A549 (cell line): ENCODE measurements at regions not wholly inside any gene's neighbourhood (a gene's known extent, or its start where the extent isn't known, plus 50 kb on each side); places are given as distances from the start of the nearest gene placed in this dataset.

ENCODE experiments used
- ATAC-seq, 2 experiments: fragments of 200-7000 bp in 1 of 2; fragments of >200 bp in 1 of 2; cut with Nextera tagmentation in 1 of 2; cut with Tn5 transposase in 1 of 2; 3 replicates each; pipeline versions ENCODE4 v1.8.0 to v1.9.1; 2018 to 2020; ENCODE audit warnings: mild to moderate bottlenecking in 1 of 2, moderate library complexity in 1 of 2
- CTCF ChIA-PET: fragments of 300-600 bp; sonication (Branson Sonifier 250); formaldehyde crosslinking; extraction: SDS; loops from one replicate; lab custom pipeline; 2021; ENCODE audit warnings: antibody characterized with exemption, inconsistent platforms; lab: Yijun Ruan, JAX
- POLR2A ChIA-PET: fragments of 350-600 bp; formaldehyde crosslinking; extraction: SDS; loops from one replicate; lab custom pipeline; 2021; ENCODE audit warnings: antibody characterized with exemption, inconsistent platforms; lab: Yijun Ruan, JAX
- DNase-seq, 2 experiments: peaks; one replicate each; pipeline versions ENCODE4 v3.0.0 to v3.0.0-alpha.2; 2011 to 2016; ENCODE audit warnings: low read depth in 1 of 2, low spot score in 1 of 2
- FAIRE-seq: peaks from 2 replicates; lab custom pipeline; 2011; peaks lifted over from hg19 to GRCh38; lab: Jason Lieb, UNC
- H3K27ac ChIP-seq, 2 experiments: fragments of >200 bp; sonication (Bioruptor Twin); formaldehyde crosslinking; 3 replicates each; pipeline ENCODE4 v1.5.1; 2016 to 2017
- H3K4me1 ChIP-seq: fragments of >200 bp; sonication (Bioruptor Twin); formaldehyde crosslinking; 3 replicates; pipeline ENCODE4 v1.6.1; 2016
- H3K4me2 ChIP-seq: fragments of >200 bp; sonication (Bioruptor Twin); formaldehyde crosslinking; 3 replicates; pipeline ENCODE4 v1.6.1; 2016
- H3K4me3 ChIP-seq: fragments of >200 bp; sonication (Bioruptor Twin); formaldehyde crosslinking; 3 replicates; pipeline ENCODE4 v1.5.1; 2016
- H3K9me3 ChIP-seq: fragments of >200 bp; sonication (Bioruptor Twin); formaldehyde crosslinking; 3 replicates; pipeline ENCODE4 v1.6.1; 2016
- ESRRA ChIP-seq: fragments of 150-350 bp; IDR thresholded peaks from 2 replicates; pipeline ENCODE4 v1.6.1; 2014; ENCODE audit warnings: mild to moderate bottlenecking, low read length, borderline replicate concordance
- FOSL2 ChIP-seq, 2 experiments: fragments of 450-650 bp in 1 of 2; fragments of >200 bp in 1 of 2; sonication (Bioruptor Twin) in 1 of 2; formaldehyde crosslinking; IDR thresholded peaks; 2 replicates each; pipeline versions ENCODE4 v1.5.0 to v1.6.1; 2016 to 2020; ENCODE audit warnings: mild to moderate bottlenecking in 1 of 2, moderate library complexity in 1 of 2
- HES2 ChIP-seq: fragments of >200 bp; sonication (Bioruptor Twin); formaldehyde crosslinking; IDR thresholded peaks from 2 replicates; pipeline ENCODE4 v1.6.1; 2016
- HOXB5 ChIP-seq: fragments of 250-450 bp; sonication (Bioruptor Pico); IDR thresholded peaks from 2 replicates; pipeline ENCODE4 v1.5.0; 2020; ENCODE audit warnings: mild to moderate bottlenecking, moderate library complexity
- JUN ChIP-seq, 2 experiments: fragments of >200 bp; sonication (Bioruptor Twin); formaldehyde crosslinking; IDR thresholded peaks; 2 replicates in 1 of 2; 3 replicates in 1 of 2; pipeline ENCODE4 v1.6.1; 2016 to 2017
- JUNB ChIP-seq: fragments of >200 bp; sonication (Bioruptor Twin); formaldehyde crosslinking; IDR thresholded peaks from 2 replicates; pipeline ENCODE4 v1.6.1; 2016
- MAFK ChIP-seq: fragments of 450-650 bp; IDR thresholded peaks from 2 replicates; pipeline ENCODE4 v1.6.1; 2014; ENCODE audit not compliant: partially characterized antibody
- MYC ChIP-seq: IDR thresholded peaks from 2 replicates; pipeline ENCODE4 v1.6.1; 2012; ENCODE audit warnings: mild to moderate bottlenecking, inconsistent platforms, low read length, improper control_type of control experiment, borderline replicate concordance
- NFE2L2 ChIP-seq: fragments of 150-350 bp; conservative IDR thresholded peaks from 2 replicates; pipeline ENCODE4 v1.6.1; 2014; ENCODE audit warnings: low read length
- NPAS2 ChIP-seq: fragments of 250-450 bp; sonication (Bioruptor Pico); IDR thresholded peaks from 2 replicates; pipeline ENCODE4 v1.8.0; 2022; ENCODE audit warnings: mild to moderate bottlenecking, moderate library complexity, borderline replicate concordance
- RFX5 ChIP-seq: fragments of 450-650 bp; IDR thresholded peaks from 2 replicates; pipeline ENCODE4 v1.7.1; 2014; ENCODE audit warnings: antibody characterized with exemption, mild to moderate bottlenecking, moderate library complexity
- SMC3 ChIP-seq: fragments of >200 bp; sonication (Bioruptor Twin); formaldehyde crosslinking; IDR thresholded peaks from 3 replicates; pipeline ENCODE4 v1.6.1; 2018; ENCODE audit warnings: inconsistent platforms
- SREBF2 ChIP-seq: fragments of 450-650 bp; IDR thresholded peaks from 2 replicates; pipeline ENCODE4 v1.6.1; 2014; ENCODE audit warnings: mild to moderate bottlenecking, moderate library complexity
- ZC3H11A ChIP-seq: fragments of 450-650 bp; IDR thresholded peaks from 2 replicates; pipeline ENCODE4 v1.6.1; 2014; ENCODE audit warnings: antibody characterized with exemption, mild to moderate bottlenecking
- WGBS: methylation state at CpG from one replicate; pipeline ENCODE4 v1.1.6; 2017; ENCODE audit errors: missing lambda C conversion rate; 5-methylcytosine and 5-hydroxymethylcytosine counted together
- TF ChIP-seq, protein P1 (sequence below): IDR thresholded peaks from 2 replicates; pipeline ENCODE4 v1.6.1; 2012
- TF ChIP-seq, protein P2 (sequence below): fragments of 150-350 bp; IDR thresholded peaks from 2 replicates; pipeline ENCODE4 v1.6.1; 2014; ENCODE audit warnings: low read depth, mild to moderate bottlenecking, low read length
- TF ChIP-seq, protein P3 (sequence below): fragments of 250-450 bp; sonication (Bioruptor Pico); IDR thresholded peaks from 2 replicates; pipeline ENCODE4 v1.5.0; 2020; ENCODE audit warnings: low read depth, mild to moderate bottlenecking, moderate library complexity
- TF ChIP-seq, protein P4 (sequence below): fragments of 450-650 bp; IDR thresholded peaks from 2 replicates; pipeline ENCODE4 v1.6.1; 2014; ENCODE audit warnings: antibody characterized with exemption
- TF ChIP-seq, protein P5 (sequence below): IDR thresholded peaks from 2 replicates; pipeline ENCODE4 v1.6.1; 2012; ENCODE audit warnings: low read depth, borderline replicate concordance

DNA sequence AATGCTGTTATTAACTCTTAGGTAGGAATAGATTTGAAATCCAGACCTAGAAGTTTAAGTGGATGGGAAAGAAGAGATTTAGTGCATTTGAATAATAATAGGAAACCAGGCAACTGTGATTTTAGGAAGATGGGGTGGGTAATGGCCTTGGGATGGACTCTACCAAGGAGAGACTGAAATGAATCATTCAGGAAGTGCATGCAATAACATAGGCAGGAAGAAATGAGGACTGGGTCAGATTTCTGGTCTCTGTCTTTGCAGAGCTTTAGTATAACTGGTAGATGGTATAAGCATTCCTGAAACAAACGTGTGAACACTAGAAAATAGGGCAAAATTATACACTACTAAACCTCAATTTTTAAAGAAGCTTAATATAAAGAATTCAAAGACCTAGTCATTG lies 274.4 kb upstream of the CLINT1 start:
- POLR2A ChIA-PET = no interaction called here
- no peak for ATAC-seq
- H3K4me3 ChIP-seq = no peak overlapping the region
- 0% methylated on average over 1 of the region's 1 CpG for WGBS
- CTCF ChIA-PET = no interaction called here
- no peaks in the 10 kb centered on the region for H3K9me3 ChIP-seq
- no peak overlapping the region for H3K4me2 ChIP-seq
- no peaks in the 10 kb centered on the region for H3K4me1 ChIP-seq
- no peak for FAIRE-seq
- no peak for DNase-seq
- no peak for TF ChIP-seq RFX5
- TF ChIP-seq, all 56 proteins: peak for 0
- H3K27ac ChIP-seq = no peak overlapping the region

DNA sequence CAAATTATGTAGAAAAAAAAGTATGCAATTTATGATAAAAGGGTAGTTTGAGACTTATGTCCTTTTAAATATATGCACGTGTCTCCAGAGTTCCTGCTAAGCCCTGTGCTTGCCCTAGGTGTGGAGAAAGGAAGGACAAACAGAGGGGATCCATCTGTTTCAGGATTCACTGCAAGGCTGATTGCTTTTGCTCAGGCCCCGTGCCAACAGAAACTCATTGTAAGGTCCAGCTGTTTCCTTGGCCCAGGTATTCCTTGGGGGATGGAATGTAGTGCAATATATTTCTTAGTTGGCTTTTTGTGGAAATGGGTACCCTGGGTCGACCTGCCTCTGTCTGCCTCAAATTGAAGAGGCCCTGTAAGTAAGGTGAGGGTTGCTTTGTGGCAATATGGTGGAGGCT lies 268.6 kb upstream of the CLINT1 start:
- Histone ChIP-seq H3K4me2 (no peak overlapping the region), H3K4me3 (no peak overlapping the region), H3K9me3 (no peaks in the 10 kb centered on the region), H3K4me1 (no peaks in the 10 kb centered on the region), H3K27ac (no peak overlapping the region)
- ATAC-seq (no peak), DNase-seq (no peak), FAIRE-seq (no peak)
- CTCF ChIA-PET = interaction anchor here (1.3 kb wide), 1 partner anchor 47 kb away, joined by 3 read pairs; no protein-coding TSS in a partner anchor
- 2% methylated on average over 3 of the region's 3 CpGs for WGBS
- TF ChIP-seq HOXB5 (CRISPR knock-in tag) (no peak), ESRRA (no peak), NPAS2 (CRISPR knock-in tag) (no peak), JUNB (no peak), NFE2L2 (no peak), HES2 (no peak), SREBF2 (no peak), FOSL2 (IDR thresholded peaks at IDR 0.05) (no peak), FOSL2 (CRISPR knock-in tag; IDR thresholded peaks at IDR 0.05) (no peak), ZC3H11A (no peak), JUN (IDR thresholded peaks at IDR 0.05) (no peak), MYC (no peak), SMC3 (no peak), MAFK (no peak), RFX5 (no peak)
- TF ChIP-seq, protein P1, sequence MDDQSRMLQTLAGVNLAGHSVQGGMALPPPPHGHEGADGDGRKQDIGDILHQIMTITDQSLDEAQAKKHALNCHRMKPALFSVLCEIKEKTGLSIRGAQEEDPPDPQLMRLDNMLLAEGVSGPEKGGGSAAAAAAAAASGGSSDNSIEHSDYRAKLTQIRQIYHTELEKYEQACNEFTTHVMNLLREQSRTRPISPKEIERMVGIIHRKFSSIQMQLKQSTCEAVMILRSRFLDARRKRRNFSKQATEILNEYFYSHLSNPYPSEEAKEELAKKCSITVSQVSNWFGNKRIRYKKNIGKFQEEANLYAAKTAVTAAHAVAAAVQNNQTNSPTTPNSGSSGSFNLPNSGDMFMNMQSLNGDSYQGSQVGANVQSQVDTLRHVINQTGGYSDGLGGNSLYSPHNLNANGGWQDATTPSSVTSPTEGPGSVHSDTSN = no peak
- TF ChIP-seq, protein P2, sequence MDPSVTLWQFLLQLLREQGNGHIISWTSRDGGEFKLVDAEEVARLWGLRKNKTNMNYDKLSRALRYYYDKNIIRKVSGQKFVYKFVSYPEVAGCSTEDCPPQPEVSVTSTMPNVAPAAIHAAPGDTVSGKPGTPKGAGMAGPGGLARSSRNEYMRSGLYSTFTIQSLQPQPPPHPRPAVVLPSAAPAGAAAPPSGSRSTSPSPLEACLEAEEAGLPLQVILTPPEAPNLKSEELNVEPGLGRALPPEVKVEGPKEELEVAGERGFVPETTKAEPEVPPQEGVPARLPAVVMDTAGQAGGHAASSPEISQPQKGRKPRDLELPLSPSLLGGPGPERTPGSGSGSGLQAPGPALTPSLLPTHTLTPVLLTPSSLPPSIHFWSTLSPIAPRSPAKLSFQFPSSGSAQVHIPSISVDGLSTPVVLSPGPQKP = no peak
- TF ChIP-seq, protein P3, sequence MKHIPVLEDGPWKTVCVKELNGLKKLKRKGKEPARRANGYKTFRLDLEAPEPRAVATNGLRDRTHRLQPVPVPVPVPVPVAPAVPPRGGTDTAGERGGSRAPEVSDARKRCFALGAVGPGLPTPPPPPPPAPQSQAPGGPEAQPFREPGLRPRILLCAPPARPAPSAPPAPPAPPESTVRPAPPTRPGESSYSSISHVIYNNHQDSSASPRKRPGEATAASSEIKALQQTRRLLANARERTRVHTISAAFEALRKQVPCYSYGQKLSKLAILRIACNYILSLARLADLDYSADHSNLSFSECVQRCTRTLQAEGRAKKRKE (CRISPR knock-in tag) = no peak
- TF ChIP-seq, protein P4, sequence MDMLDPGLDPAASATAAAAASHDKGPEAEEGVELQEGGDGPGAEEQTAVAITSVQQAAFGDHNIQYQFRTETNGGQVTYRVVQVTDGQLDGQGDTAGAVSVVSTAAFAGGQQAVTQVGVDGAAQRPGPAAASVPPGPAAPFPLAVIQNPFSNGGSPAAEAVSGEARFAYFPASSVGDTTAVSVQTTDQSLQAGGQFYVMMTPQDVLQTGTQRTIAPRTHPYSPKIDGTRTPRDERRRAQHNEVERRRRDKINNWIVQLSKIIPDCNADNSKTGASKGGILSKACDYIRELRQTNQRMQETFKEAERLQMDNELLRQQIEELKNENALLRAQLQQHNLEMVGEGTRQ = no peak
- TF ChIP-seq, protein P5, sequence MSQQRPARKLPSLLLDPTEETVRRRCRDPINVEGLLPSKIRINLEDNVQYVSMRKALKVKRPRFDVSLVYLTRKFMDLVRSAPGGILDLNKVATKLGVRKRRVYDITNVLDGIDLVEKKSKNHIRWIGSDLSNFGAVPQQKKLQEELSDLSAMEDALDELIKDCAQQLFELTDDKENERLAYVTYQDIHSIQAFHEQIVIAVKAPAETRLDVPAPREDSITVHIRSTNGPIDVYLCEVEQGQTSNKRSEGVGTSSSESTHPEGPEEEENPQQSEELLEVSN = no peak
- POLR2A ChIA-PET = no interaction called here
